T-cell (primary cell): ENCODE measurements at regions not wholly inside any gene's neighbourhood (a gene's known extent, or its start where the extent isn't known, plus 50 kb on each side); places are given as distances from the start of the nearest gene placed in this dataset.

Experiments used
- ATAC-seq, 4 experiments: fragments of 200-7000 bp in 3 of 4; fragments of 150-1000 bp in 1 of 4; cut with Tn5 transposase; replicated peaks in 1 of 4; 1 replicate in 3 of 4; 2 replicates in 1 of 4; pipeline ENCODE4 v1.10.0; 2021; ENCODE audit warnings: moderate library complexity in 3 of 4, mild to moderate bottlenecking in 2 of 4, moderate number of reproducible peaks in 1 of 4
- CTCF ChIA-PET, 2 donors: fragments of 300-600 bp; sonication (Branson Sonifier 250); formaldehyde crosslinking; loops; one replicate each; lab custom pipeline; 2022; ENCODE audit warnings: antibody characterized with exemption in 2 of 2; lab: Charles Lee
- POLR2A ChIA-PET, 2 donors: fragments of 300-600 bp; sonication (Branson Sonifier 250); formaldehyde crosslinking; loops; one replicate each; lab custom pipeline; 2022; ENCODE audit warnings: antibody characterized with exemption in 2 of 2; lab: Charles Lee
- DNase-seq, 35 experiments: peaks; one replicate each; pipeline versions ENCODE4 v3.0.0 to v3.0.0-alpha.2; 2013 to 2023
- H3K27ac ChIP-seq: one replicate; pipeline ENCODE4 v1.5.1; 2013; ENCODE audit warnings: low read length
- H3K27me3 ChIP-seq, 2 experiments: replicated peaks in 1 of 2; 1 replicate in 1 of 2; 2 replicates in 1 of 2; pipeline versions ENCODE4 v1.6.1 to v1.7.0; 2013; ENCODE audit warnings: low read length in 1 of 2, mixed read lengths in 1 of 2; ENCODE audit not compliant: control insufficient read depth in 2 of 2, insufficient read depth in 2 of 2; ENCODE audit errors: extremely low read depth in 1 of 2
- H3K36me3 ChIP-seq, 2 donors: 1 replicate in 1 of 2; 2 replicates in 1 of 2; pipeline versions ENCODE4 v1.6.1 to v1.7.0; 2013; ENCODE audit warnings: low read length in 1 of 2; ENCODE audit not compliant: control insufficient read depth in 2 of 2, insufficient read depth in 1 of 2; ENCODE audit errors: extremely low read depth in 1 of 2
- H3K4me1 ChIP-seq, 2 experiments: 1 replicate in 1 of 2; 2 replicates in 1 of 2; pipeline versions ENCODE4 v1.6.1 to v1.7.0; 2013; ENCODE audit warnings: low read length in 2 of 2, mixed read lengths in 1 of 2; ENCODE audit not compliant: insufficient read depth in 2 of 2, control insufficient read depth in 1 of 2; ENCODE audit errors: extremely low read depth in 1 of 2
- H3K4me3 ChIP-seq, 2 donors: 1 replicate in 1 of 2; 2 replicates in 1 of 2; pipeline versions ENCODE4 v1.5.1 to v1.7.0; 2013; ENCODE audit warnings: mild to moderate bottlenecking in 2 of 2, low read length in 1 of 2, moderate library complexity in 1 of 2; ENCODE audit not compliant: control insufficient read depth in 1 of 2; ENCODE audit errors: extremely low read depth in 1 of 2
- H3K9me3 ChIP-seq: 2 replicates; pipeline ENCODE4 v1.7.0; 2013
- H3K27ac Mint-ChIP-seq, 2 donors: one replicate each; pipeline ENCODE4 v1.8.0; 2020 to 2021; ENCODE audit warnings: mild to moderate bottlenecking in 2 of 2, mixed read lengths in 2 of 2
- H3K27me3 Mint-ChIP-seq, 2 donors: one replicate each; pipeline ENCODE4 v1.8.0; 2021 to 2022; ENCODE audit warnings: mixed read lengths in 2 of 2
- H3K36me3 Mint-ChIP-seq: one replicate; pipeline ENCODE4 v1.8.0; 2021; ENCODE audit warnings: mixed read lengths
- H3K4me1 Mint-ChIP-seq, 3 donors: one replicate each; pipeline ENCODE4 v1.8.0; 2020 to 2022; ENCODE audit warnings: mixed read lengths in 3 of 3, mild to moderate bottlenecking in 1 of 3
- H3K4me3 Mint-ChIP-seq, 3 donors: one replicate each; pipeline ENCODE4 v1.8.0; 2020 to 2022; ENCODE audit warnings: mild to moderate bottlenecking in 3 of 3, mixed read lengths in 3 of 3, moderate library complexity in 3 of 3
- H3K9me3 Mint-ChIP-seq, 3 donors: one replicate each; pipeline ENCODE4 v1.8.0; 2020 to 2022; ENCODE audit warnings: mixed read lengths in 3 of 3
- WGBS: methylation state at CpG from one replicate; pipeline ENCODE4 v1.1.5; 2013; ENCODE audit warnings: missing lambda C conversion rate; ENCODE audit not compliant: insufficient coverage; 5-methylcytosine and 5-hydroxymethylcytosine counted together

- no peaks in the 10 kb centered on the region for H3K9me3 ChIP-seq
- H3K27ac Mint-ChIP-seq, result no peak overlapping the region
- 67% methylated on average over 3 of the region's 5 CpGs for WGBS
- ATAC-seq (no peak), DNase-seq (no peak)
- H3K4me3 ChIP-seq, result no peak overlapping the region
- no peak overlapping the region for H3K27ac ChIP-seq
- H3K36me3 ChIP-seq, result no peaks in the 10 kb centered on the region
- no peaks in the 10 kb centered on the region for H3K9me3 Mint-ChIP-seq
- H3K36me3 Mint-ChIP-seq, result no peaks in the 10 kb centered on the region
- CTCF ChIA-PET, result no interaction called here
- no peak overlapping the region for H3K4me3 Mint-ChIP-seq
- POLR2A ChIA-PET, result no interaction called here
- no peaks in the 10 kb centered on the region for H3K4me1 Mint-ChIP-seq
- H3K27me3 ChIP-seq, result no peaks in the 10 kb centered on the region
- no peaks in the 10 kb centered on the region for H3K27me3 Mint-ChIP-seq
- H3K4me1 ChIP-seq, result no peaks in the 10 kb centered on the region
These were observed 134.4 kb downstream of the OSR1 start for GRCh38 chr2:19224011-19224410.

GRCh38 chr2:19219060-19219459 is 139.4 kb downstream of the OSR1 start:
- POLR2A ChIA-PET, result no interaction called here
- H3K27ac Mint-ChIP-seq, result no peak overlapping the region
- no peak for ATAC-seq

GRCh38 chr2:19218166-19218565 is 140.3 kb downstream of the OSR1 start:
- POLR2A ChIA-PET, result interaction anchor here in 1 of 2 donors (0.6 kb wide), 1 partner anchor 11 kb away, joined by 4 read pairs; no protein-coding TSS in a partner anchor
- Mint-ChIP-seq H3K27me3 (no peaks in the 10 kb centered on the region), H3K4me1 (no peaks in the 10 kb centered on the region), H3K4me3 (no peak overlapping the region), H3K27ac (no peak overlapping the region), H3K36me3 (no peaks in the 10 kb centered on the region), H3K9me3 (no peaks in the 10 kb centered on the region)
- H3K9me3 ChIP-seq, result no peaks in the 10 kb centered on the region
- DNase-seq (no peak), ATAC-seq (no peak)
- H3K36me3 ChIP-seq, result no peaks in the 10 kb centered on the region
- H3K27me3 ChIP-seq, result no peaks in the 10 kb centered on the region
- CTCF ChIA-PET, result no interaction called here
- no peak overlapping the region for H3K4me3 ChIP-seq
- no peaks in the 10 kb centered on the region for H3K4me1 ChIP-seq
- WGBS, result no CpG with 5 or more reads among the region's 2 CpGs
- H3K27ac ChIP-seq, result no peak overlapping the region

More at GRCh38 chr2:19219060-19219459, 139.4 kb downstream of the OSR1 start:
- Mint-ChIP-seq H3K27me3 (no peaks in the 10 kb centered on the region), H3K36me3 (no peaks in the 10 kb centered on the region), H3K4me3 (no peak overlapping the region), H3K9me3 (no peaks in the 10 kb centered on the region), H3K4me1 (no peaks in the 10 kb centered on the region)
- no peaks in the 10 kb centered on the region for H3K4me1 ChIP-seq
- no peak overlapping the region for H3K27ac ChIP-seq
- no CpG with 5 or more reads among the region's 2 CpGs for WGBS
- CTCF ChIA-PET, result interaction anchor here in 1 of 2 donors (1.1 kb wide), 1 partner anchor 10 kb away, joined by 4 read pairs; no protein-coding TSS in a partner anchor
- DNase-seq, result no peak
- H3K4me3 ChIP-seq, result no peak overlapping the region
- no peaks in the 10 kb centered on the region for H3K27me3 ChIP-seq
- H3K9me3 ChIP-seq, result no peaks in the 10 kb centered on the region
- H3K36me3 ChIP-seq, result no peaks in the 10 kb centered on the region

- Histone ChIP-seq H3K4me1 (no peaks in the 10 kb centered on the region), H3K27me3 (no peaks in the 10 kb centered on the region), H3K4me3 (no peak overlapping the region), H3K27ac (no peak overlapping the region), H3K36me3 (no peaks in the 10 kb centered on the region), H3K9me3 (no peaks in the 10 kb centered on the region)
- ChIA-PET POLR2A (no interaction called here), CTCF (interaction anchor here in 1 of 2 donors (0.7 kb wide), 1 partner anchor 8 kb away, joined by 3 read pairs; no protein-coding TSS in a partner anchor)
- Mint-ChIP-seq H3K27me3 (no peaks in the 10 kb centered on the region), H3K9me3 (no peaks in the 10 kb centered on the region), H3K4me1 (no peaks in the 10 kb centered on the region), H3K4me3 (no peak overlapping the region), H3K27ac (no peak overlapping the region), H3K36me3 (no peaks in the 10 kb centered on the region)
- 60% methylated on average over 2 of the region's 2 CpGs for WGBS
- ATAC-seq, result no peak
- no peak for DNase-seq
These were observed 141.5 kb downstream of the OSR1 start for GRCh38 chr2:19216676-19217602.

DNA sequence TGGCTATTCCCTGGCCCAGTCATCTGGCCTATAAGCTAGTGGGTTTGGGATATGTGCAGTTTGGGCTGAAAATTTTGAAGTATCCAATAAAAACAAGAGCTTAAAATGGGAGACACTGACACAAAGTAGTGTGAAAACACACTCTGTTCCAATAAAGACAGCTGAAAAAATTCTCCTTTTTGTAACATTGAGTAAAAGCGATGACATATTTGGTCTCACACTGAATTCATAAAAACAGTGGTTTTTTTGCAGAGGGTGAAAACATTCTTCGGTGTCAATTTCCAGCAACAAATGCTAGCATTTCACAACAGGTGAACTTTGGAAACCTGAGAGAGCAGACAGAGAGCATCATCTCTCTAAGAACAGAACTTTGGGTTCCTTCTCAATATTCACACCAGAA is 142.2 kb downstream of the OSR1 start:
- no peak for DNase-seq
- H3K36me3 ChIP-seq, result no peaks in the 10 kb centered on the region
- Mint-ChIP-seq H3K9me3 (no peaks in the 10 kb centered on the region), H3K4me3 (no peak overlapping the region), H3K27ac (no peak overlapping the region), H3K27me3 (no peaks in the 10 kb centered on the region), H3K36me3 (no peaks in the 10 kb centered on the region), H3K4me1 (no peaks in the 10 kb centered on the region)
- no peak overlapping the region for H3K27ac ChIP-seq
- H3K4me1 ChIP-seq, result no peaks in the 10 kb centered on the region
- ChIA-PET POLR2A (no interaction called here), CTCF (no interaction called here)
- WGBS, result no CpG with 5 or more reads among the region's 2 CpGs
- no peaks in the 10 kb centered on the region for H3K27me3 ChIP-seq
- ATAC-seq, result no peak
- no peak overlapping the region for H3K4me3 ChIP-seq
- H3K9me3 ChIP-seq, result no peaks in the 10 kb centered on the region

GRCh38 chr2:19214682-19215391 is 143.6 kb downstream of the OSR1 start:
- ATAC-seq, result no peak
- ChIA-PET POLR2A (no interaction called here), CTCF (no interaction called here)
- no peak overlapping the region for H3K27ac ChIP-seq
- 68% methylated on average over 5 of the region's 5 CpGs for WGBS
- no peak overlapping the region for H3K4me3 ChIP-seq
- no peaks in the 10 kb centered on the region for H3K36me3 Mint-ChIP-seq
- DNase-seq, result no peak
- no peaks in the 10 kb centered on the region for H3K9me3 Mint-ChIP-seq
- H3K4me1 Mint-ChIP-seq, result no peaks in the 10 kb centered on the region
- no peaks in the 10 kb centered on the region for H3K27me3 Mint-ChIP-seq
- no peak overlapping the region for H3K4me3 Mint-ChIP-seq
- H3K36me3 ChIP-seq, result no peaks in the 10 kb centered on the region
- H3K9me3 ChIP-seq, result no peaks in the 10 kb centered on the region
- H3K27ac Mint-ChIP-seq, result no peak overlapping the region
- H3K4me1 ChIP-seq, result no peaks in the 10 kb centered on the region
- H3K27me3 ChIP-seq, result no peaks in the 10 kb centered on the region
